TTC549 (cell line): ENCODE measurements at regions not wholly inside any gene's neighbourhood (a gene's known extent, or its start where the extent isn't known, plus 50 kb on each side); places are given as distances from the start of the nearest gene placed in this dataset.
A peak's percentile ranks its signal among the peaks of the same experiment; 100 is the strongest.

ENCODE experiments used
- FAIRE-seq: peaks from 2 replicates; lab custom pipeline; 2012; peaks lifted over from hg19 to GRCh38; lab: Jason Lieb, UNC

GRCh38 chr3:194769020-194769643 is 83.4 kb downstream of the FAM43A start:
- FAIRE-seq: peak; percentile 96

- FAIRE-seq: no peak
Measured at GRCh38 chr3:194772241-194773000, 86.7 kb downstream of the FAM43A start.

GRCh38 chr3:194773216-194773615 is 87.5 kb downstream of the FAM43A start:
- FAIRE-seq: no peak

GRCh38 chr3:194773771-194774455 is 88.2 kb downstream of the FAM43A start:
- FAIRE-seq: no peak

GRCh38 chr3:194775266-194775665 is 89.6 kb downstream of the FAM43A start:
- FAIRE-seq: no peak

GRCh38 chr3:194775731-194776130 is 90.0 kb downstream of the FAM43A start:
- no peak for FAIRE-seq

GRCh38 chr3:194777729-194778128 is 92.0 kb downstream of the FAM43A start:
- FAIRE-seq: no peak

GRCh38 chr3:194779729-194780224 is 94.1 kb downstream of the FAM43A start:
- FAIRE-seq: no peak

- FAIRE-seq: no peak
Measured at GRCh38 chr3:194780706-194781105, 95.0 kb downstream of the FAM43A start.

- FAIRE-seq: no peak
Measured at GRCh38 chr3:194781617-194782016, 95.9 kb downstream of the FAM43A start.

- no peak for FAIRE-seq
Measured at GRCh38 chr3:194782698-194783404, 97.2 kb downstream of the FAM43A start.

- no peak for FAIRE-seq
Measured at GRCh38 chr3:194784361-194784760, 98.7 kb downstream of the FAM43A start.

- no peak for FAIRE-seq
Measured at GRCh38 chr3:194785315-194785714, 99.6 kb downstream of the FAM43A start.

- no peak for FAIRE-seq
Measured at GRCh38 chr3:194787072-194787471, 101.4 kb downstream of the FAM43A start.

GRCh38 chr3:194787650-194788049 is 102.0 kb downstream of the FAM43A start:
- FAIRE-seq: no peak

- FAIRE-seq: no peak
Measured at GRCh38 chr3:194792368-194792767, 106.7 kb downstream of the FAM43A start.

- FAIRE-seq: no peak
Measured at GRCh38 chr3:194797555-194798250, 112.0 kb downstream of the FAM43A start.

GRCh38 chr3:194798486-194798885 is 112.8 kb downstream of the FAM43A start:
- no peak for FAIRE-seq

GRCh38 chr3:194800002-194800401 is 114.3 kb downstream of the FAM43A start:
- FAIRE-seq: no peak

GRCh38 chr3:194801461-194802432 is 116.1 kb downstream of the FAM43A start:
- no peak for FAIRE-seq

- FAIRE-seq: no peak
Measured at GRCh38 chr3:194804796-194805195, 119.1 kb downstream of the FAM43A start.
